ENCODE measurements at regions not wholly inside any gene's neighbourhood (a gene's known extent, or its start where the extent isn't known, plus 50 kb on each side); places are given as distances from the start of the nearest gene placed in this dataset.

DNA sequence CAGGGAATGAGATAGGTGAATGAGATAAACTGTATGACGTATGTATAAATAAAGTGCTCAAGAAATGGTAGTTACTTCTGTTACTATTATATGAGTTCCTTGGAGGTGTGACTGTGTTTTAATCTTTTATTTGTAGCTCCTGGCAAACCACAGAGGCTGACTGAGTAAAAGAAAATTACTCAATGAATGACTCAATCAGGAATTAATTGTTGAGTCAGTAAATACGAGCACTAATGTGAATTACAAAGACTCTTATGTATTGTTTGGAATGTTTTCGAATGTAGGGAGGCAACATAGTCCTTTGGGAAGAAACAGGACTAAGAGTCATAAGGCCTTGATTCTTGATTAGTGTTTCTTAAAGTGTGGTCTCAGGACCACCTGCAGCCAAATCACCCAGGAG, 51.1 kb upstream of the BLID start:
- Histone ChIP-seq H3K9me3 (no peaks in the 10 kb centered on the region), H3K4me3 (no peak overlapping the region), H3K27me3 (no peaks in the 10 kb centered on the region), H3K36me3 (no peaks in the 10 kb centered on the region), H3K27ac (no peak overlapping the region), H3K4me1 (peaks cover 0 to 86% (median 10%) of the 10 kb centered on the region in 4 donors)
- DNase-seq = no peak
- TF ChIP-seq, protein P1, sequence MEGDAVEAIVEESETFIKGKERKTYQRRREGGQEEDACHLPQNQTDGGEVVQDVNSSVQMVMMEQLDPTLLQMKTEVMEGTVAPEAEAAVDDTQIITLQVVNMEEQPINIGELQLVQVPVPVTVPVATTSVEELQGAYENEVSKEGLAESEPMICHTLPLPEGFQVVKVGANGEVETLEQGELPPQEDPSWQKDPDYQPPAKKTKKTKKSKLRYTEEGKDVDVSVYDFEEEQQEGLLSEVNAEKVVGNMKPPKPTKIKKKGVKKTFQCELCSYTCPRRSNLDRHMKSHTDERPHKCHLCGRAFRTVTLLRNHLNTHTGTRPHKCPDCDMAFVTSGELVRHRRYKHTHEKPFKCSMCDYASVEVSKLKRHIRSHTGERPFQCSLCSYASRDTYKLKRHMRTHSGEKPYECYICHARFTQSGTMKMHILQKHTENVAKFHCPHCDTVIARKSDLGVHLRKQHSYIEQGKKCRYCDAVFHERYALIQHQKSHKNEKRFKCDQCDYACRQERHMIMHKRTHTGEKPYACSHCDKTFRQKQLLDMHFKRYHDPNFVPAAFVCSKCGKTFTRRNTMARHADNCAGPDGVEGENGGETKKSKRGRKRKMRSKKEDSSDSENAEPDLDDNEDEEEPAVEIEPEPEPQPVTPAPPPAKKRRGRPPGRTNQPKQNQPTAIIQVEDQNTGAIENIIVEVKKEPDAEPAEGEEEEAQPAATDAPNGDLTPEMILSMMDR (IDR thresholded peaks at IDR 0.05) = no peak
- intact Hi-C loops (cut with DNase I; ENCODE audit: low total_unique reads) = no loop called here

- Histone ChIP-seq H3K27me3 (no peaks in the 10 kb centered on the region), H3K4me1 (peaks cover 0 to 93% (median 16%) of the 10 kb centered on the region in 4 donors), H3K36me3 (no peaks in the 10 kb centered on the region), H3K9me3 (no peaks in the 10 kb centered on the region), H3K27ac (peak overlapping the region; percentile 17 to 34), H3K4me3 (no peak overlapping the region)
- DNase-seq = no peak
- TF ChIP-seq, protein P1 (IDR thresholded peaks at IDR 0.05) = peak in 1 of 2 experiments; percentile 9
- intact Hi-C loops (cut with DNase I; ENCODE audit: low total_unique reads) = no loop called here
Measured at GRCh38 chr11:122165607-122166371, 49.8 kb upstream of the BLID start.

Measured in tibial artery (tissue), 4 donors.